Activated naive CD4-positive, alpha-beta T cell (primary cell): ENCODE measurements at regions not wholly inside any gene's neighbourhood (a gene's known extent, or its start where the extent isn't known, plus 50 kb on each side); places are given as distances from the start of the nearest gene placed in this dataset.

Experiments
- DNase-seq, 4 experiments: peaks; one replicate each; lab custom pipeline; 2025; lab: John Stamatoyannopoulos, UW

DNA sequence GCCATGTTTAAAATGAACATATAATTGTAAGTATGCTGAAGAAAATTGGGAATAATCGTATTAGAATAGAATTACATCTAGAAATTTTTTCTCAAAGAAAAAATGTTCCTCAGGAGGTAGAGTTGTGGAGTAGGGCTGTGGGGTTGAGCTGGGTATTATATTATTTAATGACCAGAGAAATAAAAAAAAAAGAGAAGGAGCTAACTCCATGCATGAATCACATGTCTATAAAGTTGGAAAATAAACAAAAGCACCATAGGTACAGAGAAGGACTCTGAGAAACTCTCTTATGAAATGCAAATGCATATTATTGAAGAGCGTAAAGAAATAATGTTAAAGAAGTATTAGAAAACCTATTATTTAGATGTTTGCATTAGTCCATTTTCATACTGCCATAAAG lies 405.5 kb downstream of the EFNB2 start:
- DNase-seq, result no peak

DNA sequence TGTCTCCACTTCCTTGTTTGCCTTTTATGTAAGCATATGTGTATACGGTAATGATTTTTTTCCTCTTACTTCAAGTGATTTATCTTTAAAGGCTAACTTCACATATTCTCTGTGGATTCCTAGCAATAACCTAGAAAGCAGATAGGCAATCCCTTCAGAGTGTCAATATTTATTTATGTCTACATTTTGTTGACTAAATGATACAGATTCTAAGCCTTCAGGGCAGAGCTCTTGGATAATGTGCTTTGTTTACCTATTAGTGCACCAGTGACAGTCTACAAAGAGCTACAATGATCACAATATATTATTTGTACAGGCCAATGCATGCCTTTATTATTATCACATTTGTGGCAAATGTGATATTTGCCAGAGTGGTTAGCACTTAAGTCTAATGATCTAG lies 406.2 kb downstream of the EFNB2 start:
- no peak for DNase-seq

DNA sequence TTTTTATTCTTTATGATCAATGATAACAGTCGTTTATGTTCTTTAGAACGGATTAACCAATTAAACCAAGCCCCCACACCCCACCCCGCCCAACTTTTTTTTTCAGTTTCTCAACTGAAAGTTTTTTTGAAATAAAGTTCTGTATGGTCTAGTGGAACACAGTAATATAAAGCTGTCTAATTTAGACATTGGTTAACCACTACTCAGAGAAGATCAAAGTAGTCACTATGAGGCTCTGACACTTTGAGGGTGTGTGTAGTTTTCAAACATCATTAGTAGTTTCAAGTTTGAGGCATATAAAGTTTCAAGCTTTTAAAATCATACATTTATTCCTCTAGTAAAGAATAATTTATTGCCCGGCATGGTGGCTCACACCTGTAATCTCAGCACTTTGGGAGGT lies 413.2 kb downstream of the EFNB2 start:
- no peak for DNase-seq

DNA sequence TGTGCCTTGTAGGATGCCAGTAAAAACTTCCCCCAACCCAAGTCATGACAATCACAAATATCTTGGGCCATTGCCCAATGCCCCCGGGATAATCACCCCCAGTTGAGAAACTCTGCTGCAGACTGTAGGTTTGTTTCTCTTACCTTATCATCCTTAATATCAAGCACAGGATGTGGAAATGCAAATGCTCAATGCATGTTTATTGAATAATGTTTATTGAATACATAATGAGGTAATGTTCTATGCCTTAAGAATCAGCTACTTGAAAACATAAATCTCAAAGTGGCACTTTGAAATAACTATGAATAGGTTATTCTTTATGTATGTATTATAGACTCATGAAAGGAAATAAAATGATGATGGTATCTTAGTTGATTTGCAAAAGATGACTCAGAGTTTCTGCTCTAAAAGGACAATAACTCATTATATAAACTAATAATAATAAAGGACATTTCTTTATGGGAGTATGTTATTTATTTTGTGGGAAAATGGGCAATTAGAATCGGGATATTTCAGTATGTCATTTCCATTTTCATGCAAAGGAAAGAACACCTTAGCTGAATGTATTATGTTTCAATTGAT lies 414.2 kb downstream of the EFNB2 start:
- no peak for DNase-seq

DNA sequence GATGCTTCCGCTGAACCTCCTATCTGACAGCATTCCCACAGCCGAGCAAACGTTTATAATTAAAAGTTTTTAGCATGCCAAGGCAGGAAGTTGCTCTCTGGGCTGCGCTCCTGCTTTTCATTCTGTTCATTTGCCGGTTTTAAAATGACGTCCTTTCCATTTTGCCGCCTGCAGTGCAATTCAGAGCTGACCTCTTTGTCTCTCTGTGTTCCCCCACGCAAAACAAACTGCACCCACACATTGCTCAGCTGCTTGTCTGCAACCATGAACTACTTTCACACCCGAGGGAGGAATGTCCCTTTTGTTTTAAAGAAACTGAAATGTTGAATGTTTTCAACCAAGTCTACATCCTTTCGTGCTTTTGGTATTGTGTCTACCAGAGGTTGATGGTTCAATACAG lies 416.5 kb downstream of the EFNB2 start:
- DNase-seq, result no peak

DNA sequence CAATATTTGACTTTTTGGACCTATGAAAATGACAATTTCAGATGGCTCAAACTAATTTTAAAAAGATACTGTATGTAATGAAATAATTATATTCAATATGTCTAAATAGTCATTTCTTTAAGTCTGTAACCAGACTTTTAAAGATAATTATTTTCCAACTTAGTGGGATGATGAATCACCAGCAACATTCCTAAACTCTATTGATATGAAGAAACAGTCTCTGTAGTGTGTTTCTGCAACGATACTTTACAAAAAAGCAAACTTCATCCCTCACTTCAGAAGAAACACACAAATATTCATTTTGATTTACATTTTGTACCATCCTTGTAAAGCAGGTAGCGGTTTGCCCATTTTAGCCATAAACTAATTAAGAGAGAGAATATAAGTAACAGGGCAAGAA lies 417.4 kb downstream of the EFNB2 start:
- no peak for DNase-seq

DNA sequence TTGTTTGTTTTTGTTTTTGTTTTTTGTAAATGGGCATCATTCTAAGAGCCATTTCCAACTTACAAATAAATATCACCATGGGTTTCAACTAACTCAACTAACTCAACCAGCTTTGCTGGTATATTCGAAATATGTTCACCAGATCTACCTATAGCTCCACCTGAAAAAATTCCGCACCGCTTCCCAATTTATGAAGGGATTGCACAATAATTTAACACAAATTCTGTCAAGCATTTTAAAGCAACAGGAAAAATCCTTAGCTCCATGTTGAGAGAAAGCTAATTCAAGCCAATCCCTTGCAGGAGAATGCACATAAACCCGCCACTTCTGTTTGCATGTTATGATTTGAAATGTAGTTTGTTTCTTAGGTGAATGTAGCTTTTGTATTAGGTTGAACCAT lies 417.8 kb downstream of the EFNB2 start:
- no peak for DNase-seq

DNA sequence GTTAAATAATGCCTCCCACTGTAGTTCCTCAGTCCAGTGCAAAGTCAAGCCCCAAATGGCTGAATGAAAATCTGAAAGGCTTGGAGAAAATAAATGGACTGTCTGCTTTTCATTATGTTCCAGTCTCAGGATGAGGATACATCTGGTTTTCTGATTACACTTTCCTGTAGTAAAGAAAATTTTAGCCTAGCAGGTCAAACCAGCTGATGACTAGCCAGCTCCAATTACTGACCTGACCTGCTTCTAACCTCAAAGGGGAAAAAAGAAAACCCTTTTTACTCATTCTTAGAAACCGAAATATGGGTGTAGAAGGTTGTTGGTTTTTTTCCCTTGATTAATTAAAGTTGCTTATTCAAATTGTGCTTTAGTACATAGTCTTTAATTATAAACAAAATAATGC lies 418.4 kb downstream of the EFNB2 start:
- DNase-seq, result no peak

DNA sequence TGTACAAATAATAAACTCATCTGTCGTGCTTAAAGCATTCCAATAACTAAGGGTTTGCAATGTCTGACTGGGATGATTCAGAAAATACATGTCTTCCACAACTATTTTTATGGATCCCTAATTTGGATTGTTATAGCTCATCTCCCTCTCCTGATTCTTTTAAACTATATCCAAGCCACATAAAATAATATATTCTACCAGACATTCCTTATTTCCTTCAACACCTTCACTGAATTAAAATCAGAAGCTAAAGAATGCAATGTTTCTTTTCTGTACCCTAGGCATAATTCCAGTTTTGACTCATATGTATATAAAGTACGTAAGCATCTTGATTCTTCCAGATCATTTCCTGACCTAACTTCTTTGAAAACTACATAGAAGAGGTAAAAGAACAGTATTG lies 420.4 kb downstream of the EFNB2 start:
- DNase-seq, result no peak

DNA sequence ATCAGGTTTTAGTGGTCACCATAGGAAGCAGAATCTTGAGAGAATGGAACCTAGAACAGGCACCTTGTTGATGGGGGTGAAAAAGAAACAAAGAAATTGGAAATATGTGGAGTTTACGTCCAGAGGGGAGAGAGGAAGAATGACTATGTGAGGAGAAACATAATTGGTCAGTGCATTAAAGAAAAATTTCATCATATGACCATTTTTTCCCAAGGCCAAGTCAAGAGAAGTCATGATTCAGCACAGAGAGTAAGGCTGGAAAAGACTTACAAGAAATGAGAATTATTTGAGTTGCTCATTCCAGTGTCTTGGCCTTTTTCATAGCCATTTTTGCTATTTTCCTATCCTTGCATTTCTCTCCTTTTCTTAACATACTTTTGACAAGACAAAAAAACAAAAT lies 421.7 kb downstream of the EFNB2 start:
- DNase-seq, result no peak

DNA sequence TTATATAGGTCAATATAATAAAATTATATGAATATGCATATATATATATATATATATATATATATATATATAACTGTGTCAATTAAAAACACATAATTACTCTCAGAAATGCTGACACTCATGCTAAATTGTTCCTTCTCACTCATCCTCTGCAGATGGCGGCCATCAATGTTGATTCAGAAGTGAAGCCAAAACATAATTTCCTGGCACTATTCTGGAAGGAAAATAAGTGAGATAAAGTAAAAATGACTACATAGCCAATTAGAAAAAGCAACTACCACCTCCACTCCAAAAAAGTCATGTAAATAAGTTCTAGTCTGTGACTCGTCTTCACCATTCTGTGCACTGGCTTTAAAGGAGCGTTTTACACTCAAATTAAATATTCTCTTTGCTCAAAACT lies 423.3 kb downstream of the EFNB2 start:
- DNase-seq, result no peak

DNA sequence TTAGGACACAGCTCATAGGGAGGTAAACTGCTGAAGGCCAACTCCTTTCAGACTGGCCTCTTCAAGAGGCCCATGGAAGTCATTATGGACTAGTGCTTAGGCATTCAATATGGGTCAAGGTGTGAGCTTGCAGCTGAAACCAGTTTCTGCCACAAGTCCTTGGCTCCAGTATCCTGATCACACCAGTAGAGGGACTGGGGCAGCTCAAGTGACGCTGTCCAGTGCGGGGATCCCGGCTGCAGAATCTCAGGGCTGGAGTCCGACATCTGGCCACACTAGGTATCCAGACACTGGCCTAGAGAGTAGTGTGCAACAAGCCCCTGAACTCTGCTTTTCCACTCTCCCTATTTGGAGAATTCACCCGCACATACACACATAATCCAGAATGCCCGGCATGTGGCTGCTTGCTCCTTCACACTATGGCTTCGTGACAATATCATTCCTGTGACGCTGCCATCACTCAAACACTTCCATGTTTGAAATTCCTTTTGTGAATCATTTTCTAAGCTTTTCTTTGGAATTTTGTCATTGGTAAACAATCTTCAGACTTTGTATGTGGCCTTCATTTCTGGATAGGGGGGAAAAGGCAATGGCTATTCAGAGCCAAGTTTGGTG lies 425.1 kb downstream of the EFNB2 start:
- DNase-seq, result no peak

DNA sequence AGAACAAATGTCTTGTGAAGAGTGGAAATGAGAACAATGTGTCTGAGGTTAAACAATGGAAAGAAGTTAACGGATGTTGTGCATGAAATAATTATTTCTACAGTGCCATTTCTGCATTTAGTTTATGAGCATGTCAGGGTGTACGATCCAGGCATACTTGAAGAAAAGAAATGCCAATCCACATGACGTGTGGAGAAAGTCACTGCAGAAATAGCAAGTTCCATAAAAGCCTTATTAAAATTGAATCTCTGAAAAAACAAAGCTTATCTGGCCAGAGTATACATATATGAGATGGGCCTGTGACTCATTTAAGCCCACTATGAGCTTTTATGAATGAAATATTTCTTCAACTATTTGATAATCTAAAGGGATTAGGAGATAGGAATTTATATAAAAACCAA lies 426.1 kb downstream of the EFNB2 start:
- DNase-seq, result no peak

DNA sequence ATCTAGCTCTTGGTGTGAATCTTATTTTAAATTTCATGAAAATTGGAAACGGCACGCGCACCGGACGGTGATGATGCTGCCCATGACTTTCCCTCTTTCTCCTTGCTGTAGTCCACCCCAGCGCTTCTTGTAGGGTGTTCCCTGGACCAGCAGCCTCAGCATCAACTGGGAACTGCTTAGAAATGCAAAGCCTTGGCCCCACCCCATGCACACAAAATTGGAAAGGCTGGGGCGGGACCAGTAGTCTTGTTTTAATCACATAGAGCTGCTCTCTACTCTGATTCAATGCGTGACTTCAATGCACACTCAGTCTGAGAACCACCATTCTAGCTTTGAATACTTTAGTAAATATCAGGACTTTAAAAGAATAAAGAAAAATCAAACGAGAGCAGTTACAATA lies 427.1 kb downstream of the EFNB2 start:
- DNase-seq, result no peak

DNA sequence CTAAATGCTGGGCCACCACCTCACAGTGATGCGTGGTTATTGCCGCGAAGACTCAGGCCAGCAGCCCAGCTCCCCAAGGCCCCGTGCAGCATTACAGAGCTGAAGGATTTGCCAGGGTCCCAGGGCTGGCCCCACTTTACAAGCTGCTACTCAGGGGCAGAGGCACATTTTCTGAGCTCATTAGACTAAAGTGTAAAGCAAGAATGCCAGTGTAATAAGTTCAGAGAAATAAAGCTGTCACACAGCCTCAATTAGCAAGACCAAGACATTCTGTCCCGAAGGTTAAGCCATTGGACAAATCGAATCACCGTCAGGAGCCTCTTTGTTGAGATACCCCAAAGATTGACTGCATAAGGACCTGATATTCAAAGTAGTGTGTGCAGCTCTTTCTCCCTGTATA lies 428.4 kb downstream of the EFNB2 start:
- no peak for DNase-seq

DNA sequence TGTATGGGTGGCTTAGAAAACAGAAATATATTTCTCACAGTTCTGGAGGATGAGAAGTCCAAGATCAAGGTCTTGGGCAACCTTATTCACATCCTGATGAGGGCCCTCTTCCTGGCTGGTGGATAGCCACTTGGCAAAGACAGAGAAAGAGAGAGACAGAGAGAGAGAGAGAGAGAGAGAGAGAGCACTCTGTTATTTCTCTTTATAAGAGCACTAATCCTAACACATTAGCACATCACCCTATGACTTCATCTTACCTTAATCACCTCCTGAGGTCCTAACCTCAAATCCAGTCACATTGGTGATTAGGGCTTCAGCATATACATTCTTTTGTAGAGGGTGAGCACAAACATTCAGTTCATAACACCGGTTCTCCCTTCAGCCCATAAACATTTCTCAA lies 430.3 kb downstream of the EFNB2 start:
- DNase-seq, result no peak

DNA sequence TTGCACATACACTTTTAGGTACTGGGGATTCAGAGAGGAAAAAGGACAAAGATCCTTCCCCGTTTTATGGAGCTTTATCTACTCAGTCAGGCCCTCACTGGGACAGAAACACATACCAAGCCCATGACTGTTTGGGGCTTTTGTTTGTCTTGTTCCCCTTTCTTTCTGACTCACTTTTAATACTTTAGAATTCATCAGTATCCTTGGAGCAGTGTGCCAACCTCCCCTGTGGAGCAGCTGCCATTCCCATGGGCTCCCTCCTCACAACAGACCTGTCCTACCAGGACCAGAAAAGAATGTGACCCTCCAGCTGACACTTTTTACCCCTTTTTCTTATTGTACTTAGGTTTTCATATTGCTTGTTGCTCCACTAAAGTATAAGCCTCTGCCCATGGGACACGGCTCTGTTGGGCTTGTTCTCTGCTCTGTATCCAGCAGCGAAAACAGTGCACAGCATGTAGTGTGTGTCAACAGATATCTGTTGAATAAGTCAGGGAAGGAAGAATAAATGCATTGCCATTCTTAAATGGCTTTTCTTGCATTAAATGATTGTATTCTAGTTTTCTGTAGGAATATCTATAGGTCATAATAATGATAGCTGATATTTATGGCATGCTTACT lies 431.1 kb downstream of the EFNB2 start:
- no peak for DNase-seq

DNA sequence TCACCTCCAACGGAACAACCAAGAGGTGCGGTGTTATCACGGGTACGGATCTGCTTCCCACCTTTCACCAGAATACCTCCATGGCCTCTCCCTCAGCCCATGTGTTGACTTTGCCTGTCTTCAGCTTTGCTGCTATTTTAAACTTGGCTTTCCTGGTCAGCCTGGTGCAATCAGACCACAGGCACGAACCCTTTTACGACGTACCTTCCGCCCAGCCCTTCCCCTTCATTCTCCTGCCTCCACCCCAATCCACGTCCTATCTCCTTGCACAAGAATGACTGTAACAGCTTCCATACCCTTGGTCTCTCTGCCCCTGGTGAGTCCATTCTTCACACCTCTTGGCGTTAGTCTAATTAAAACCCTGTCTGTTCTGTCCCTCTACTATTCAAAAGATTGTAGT lies 431.7 kb downstream of the EFNB2 start:
- DNase-seq, result no peak

DNA sequence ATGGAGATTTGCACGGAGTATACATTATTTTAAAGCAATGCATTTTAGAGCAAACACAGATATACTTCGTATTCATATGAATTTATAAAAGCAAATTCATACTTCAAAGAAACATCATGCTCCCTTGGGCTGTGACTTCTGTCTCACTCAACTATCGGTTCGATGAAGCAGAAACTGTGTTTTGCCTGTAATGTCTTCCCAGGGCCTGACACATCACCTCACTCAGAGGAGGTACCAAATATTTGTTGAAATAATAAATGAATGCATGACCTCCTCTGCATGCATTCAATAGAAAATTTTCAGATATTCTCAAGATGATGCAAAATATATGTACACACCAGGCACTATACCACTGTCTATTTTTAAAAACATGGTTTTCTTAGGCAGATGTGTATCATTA lies 432.7 kb downstream of the EFNB2 start:
- no peak for DNase-seq

DNA sequence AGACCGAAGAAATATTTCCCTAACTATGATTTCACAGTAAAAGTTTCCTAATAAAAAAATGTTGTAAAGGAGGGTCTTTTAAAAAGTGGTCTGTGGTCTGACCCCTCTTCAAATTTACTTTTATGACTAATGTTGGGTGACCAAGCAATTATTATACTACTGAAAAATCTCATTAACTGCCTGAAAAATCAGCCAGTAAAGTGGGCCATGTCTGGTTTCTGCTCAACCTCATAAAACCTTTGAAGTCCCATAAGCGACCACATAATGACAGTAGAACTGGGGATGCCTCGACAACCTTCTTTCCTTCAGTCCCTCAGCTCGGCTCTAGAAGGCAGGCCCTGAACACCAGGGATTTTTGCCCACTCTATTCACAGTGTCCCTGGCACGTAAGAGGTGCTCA lies 434.3 kb downstream of the EFNB2 start:
- no peak for DNase-seq

DNA sequence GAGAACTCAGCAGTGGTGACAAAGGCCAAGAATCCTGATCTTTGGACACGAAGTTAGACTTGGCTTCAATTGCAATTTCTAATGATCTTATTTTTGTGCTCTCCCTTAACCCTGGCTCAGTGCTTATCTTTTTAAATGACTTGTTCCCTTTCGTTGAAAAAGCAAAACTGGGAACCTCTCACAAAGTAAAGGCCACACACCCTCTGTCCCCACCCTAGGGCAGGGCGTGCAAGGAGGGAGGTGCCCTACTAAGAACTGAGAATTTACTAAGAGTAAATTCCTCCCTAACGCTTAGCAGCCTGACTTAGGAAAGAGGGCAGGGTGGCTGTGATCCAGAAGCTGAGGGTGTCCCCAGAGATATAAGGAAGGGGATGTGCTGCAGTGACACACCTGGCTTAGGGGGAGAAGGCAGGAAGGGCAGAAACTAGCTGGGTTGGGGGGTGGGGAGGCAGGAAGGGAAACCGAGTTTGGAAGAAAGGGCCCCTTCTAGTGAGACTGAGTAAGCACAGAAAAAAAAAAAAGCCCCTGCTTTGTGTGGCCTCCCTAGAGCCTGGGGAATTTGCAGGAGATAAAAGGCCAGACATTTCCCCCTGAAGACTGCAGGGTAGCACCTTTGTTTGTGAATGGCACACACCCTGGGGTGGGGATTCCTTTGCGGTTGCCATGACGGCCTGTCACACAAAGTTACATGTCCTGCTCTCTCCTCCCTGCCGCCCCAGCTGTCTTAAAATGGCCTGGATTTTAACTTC lies 435.1 kb downstream of the EFNB2 start:
- DNase-seq, result no peak

DNA sequence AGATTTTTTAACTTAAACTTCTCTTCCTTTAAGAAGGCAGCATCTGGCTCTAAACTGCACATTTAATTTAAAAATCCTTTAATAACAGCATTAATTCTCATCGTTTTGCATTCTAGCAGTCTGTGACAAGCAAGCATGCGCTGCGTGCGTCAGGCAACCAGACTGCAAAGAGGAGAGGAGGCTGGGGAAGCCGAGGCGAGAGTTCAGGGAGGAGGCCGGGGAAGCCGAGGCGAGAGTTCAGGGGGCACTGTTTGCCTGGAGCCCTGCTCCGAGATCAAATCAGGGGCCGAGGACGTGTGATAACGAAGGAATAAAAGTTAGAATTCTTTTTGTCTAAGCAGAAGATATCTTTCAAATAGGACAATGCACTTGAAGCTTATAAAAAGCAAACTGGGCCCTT lies 435.7 kb downstream of the EFNB2 start:
- DNase-seq, result no peak

DNA sequence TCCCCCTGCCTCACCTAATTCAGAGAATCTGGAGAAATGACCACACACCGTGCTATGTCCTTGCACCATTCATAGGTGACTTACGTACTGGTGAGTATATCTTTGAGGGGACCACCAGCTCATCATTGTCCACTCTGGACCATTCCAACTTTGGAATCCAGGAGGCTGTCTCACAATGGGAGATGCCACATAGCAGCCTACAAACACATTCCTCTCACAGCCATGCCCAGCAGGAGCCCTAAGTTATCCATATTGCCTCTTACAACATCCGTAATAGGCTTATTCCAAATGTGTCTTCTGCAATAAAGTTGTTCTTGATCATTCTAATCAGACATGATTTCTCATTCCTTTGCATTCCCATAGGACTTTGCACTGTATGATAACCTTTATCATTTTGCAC lies 436.7 kb downstream of the EFNB2 start:
- no peak for DNase-seq
